Endothelial cell (in vitro differentiated cells): ENCODE measurements at regions not wholly inside any gene's neighbourhood (a gene's known extent, or its start where the extent isn't known, plus 50 kb on each side); places are given as distances from the start of the nearest gene placed in this dataset.

Experiments
- DNase-seq: peaks from one replicate; pipeline ENCODE4 v3.0.0; 2021; ENCODE audit warnings: low spot score
- H3K27ac Mint-ChIP-seq: one replicate; pipeline ENCODE4 v1.8.0; 2021; ENCODE audit warnings: mixed read lengths, inconsistent platforms; ENCODE audit not compliant: unreplicated experiment
- H3K27me3 Mint-ChIP-seq: one replicate; pipeline ENCODE4 v1.8.0; 2021; ENCODE audit warnings: mild to moderate bottlenecking, moderate library complexity, mixed read lengths, inconsistent platforms; ENCODE audit not compliant: unreplicated experiment
- H3K36me3 Mint-ChIP-seq: one replicate; pipeline ENCODE4 v1.8.0; 2021; ENCODE audit warnings: mild to moderate bottlenecking, low read depth, mixed read lengths, inconsistent platforms; ENCODE audit not compliant: unreplicated experiment
- H3K4me1 Mint-ChIP-seq: one replicate; pipeline ENCODE4 v1.8.0; 2021; ENCODE audit warnings: mild to moderate bottlenecking, mixed read lengths, inconsistent platforms; ENCODE audit not compliant: unreplicated experiment
- H3K4me3 Mint-ChIP-seq: one replicate; pipeline ENCODE4 v1.8.0; 2021; ENCODE audit warnings: mild to moderate bottlenecking, mixed read lengths, inconsistent platforms; ENCODE audit not compliant: unreplicated experiment
- H3K9me3 Mint-ChIP-seq: one replicate; pipeline ENCODE4 v1.8.0; 2021; ENCODE audit warnings: mixed read lengths, inconsistent platforms; ENCODE audit not compliant: unreplicated experiment
- TF ChIP-seq, protein P1 (sequence below): fragments of 200-600 bp; sonication (generic); IDR thresholded peaks from one replicate; pipeline ENCODE4 v1.5.0; 2021; ENCODE audit warnings: antibody characterized with exemption; ENCODE audit not compliant: unreplicated experiment

DNA sequence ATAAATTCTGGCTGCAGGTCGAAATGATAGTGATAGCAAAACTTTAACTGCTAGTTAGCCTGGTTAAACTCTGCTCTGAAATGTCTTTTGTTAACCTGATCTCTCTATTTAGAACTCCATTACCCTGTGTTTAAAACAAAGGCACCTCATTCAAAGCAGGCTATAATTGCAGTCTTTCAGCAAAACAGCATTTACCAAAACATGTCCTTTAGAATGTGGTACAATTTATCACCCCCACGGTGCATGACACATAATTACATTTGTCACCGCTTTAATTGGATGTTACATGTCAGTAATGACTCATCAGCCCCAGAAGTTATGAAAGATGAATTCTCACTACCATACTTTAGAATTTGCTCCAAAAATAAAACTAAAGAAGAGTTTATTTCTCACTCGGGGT is 295.4 kb downstream of the TOX3 start:
- Mint-ChIP-seq H3K4me1 (no peaks in the 10 kb centered on the region), H3K9me3 (no peaks in the 10 kb centered on the region), H3K27ac (no peak overlapping the region), H3K36me3 (no peaks in the 10 kb centered on the region), H3K4me3 (no peak overlapping the region), H3K27me3 (no peaks in the 10 kb centered on the region)
- DNase-seq, result no peak
- TF ChIP-seq, protein P1, sequence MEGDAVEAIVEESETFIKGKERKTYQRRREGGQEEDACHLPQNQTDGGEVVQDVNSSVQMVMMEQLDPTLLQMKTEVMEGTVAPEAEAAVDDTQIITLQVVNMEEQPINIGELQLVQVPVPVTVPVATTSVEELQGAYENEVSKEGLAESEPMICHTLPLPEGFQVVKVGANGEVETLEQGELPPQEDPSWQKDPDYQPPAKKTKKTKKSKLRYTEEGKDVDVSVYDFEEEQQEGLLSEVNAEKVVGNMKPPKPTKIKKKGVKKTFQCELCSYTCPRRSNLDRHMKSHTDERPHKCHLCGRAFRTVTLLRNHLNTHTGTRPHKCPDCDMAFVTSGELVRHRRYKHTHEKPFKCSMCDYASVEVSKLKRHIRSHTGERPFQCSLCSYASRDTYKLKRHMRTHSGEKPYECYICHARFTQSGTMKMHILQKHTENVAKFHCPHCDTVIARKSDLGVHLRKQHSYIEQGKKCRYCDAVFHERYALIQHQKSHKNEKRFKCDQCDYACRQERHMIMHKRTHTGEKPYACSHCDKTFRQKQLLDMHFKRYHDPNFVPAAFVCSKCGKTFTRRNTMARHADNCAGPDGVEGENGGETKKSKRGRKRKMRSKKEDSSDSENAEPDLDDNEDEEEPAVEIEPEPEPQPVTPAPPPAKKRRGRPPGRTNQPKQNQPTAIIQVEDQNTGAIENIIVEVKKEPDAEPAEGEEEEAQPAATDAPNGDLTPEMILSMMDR, result no peak

DNA sequence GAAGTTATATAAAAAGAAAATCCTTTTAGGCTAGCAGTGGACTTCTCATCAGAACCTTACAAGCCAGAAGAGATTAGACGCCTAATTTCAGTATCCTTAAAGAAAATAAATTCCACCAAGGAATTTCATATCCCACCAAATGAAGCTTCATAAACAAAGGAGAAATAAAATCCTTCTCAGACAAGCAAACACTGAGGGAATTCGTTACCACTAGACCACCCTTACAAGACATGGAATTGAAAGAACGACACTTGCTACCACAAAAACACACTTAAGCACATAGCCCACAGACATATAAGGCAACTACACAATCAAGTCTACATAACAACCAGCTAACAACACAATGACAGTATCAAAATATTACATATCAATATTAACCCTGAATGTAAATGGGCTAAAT is 299.2 kb downstream of the TOX3 start:
- no peaks in the 10 kb centered on the region for H3K4me1 Mint-ChIP-seq
- no peak overlapping the region for H3K4me3 Mint-ChIP-seq
- H3K27ac Mint-ChIP-seq, result no peak overlapping the region
- H3K27me3 Mint-ChIP-seq, result no peaks in the 10 kb centered on the region
- no peaks in the 10 kb centered on the region for H3K9me3 Mint-ChIP-seq
- TF ChIP-seq, protein P1, result no peak
- DNase-seq, result no peak
- H3K36me3 Mint-ChIP-seq, result no peaks in the 10 kb centered on the region

DNA sequence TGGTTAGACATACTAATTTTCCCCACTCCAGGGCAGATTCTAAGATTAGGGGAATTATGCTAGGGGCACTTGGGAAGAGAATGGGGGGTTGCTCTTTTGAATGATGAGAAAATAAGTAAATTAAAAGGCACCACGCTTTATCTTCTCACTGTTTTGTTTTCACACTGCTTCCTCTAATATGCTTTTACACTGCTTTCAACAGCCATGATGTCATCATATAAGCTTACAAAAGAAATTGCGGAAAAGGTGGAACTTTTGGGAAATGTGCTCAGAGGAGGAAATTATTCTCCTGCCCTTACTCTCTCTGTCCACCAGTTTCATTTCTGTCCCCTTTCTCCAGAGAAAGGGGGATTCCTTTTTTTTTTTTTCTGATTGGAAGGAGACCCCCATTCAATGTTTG is 308.2 kb downstream of the TOX3 start:
- Mint-ChIP-seq H3K9me3 (peaks cover 3% of the 10 kb centered on the region), H3K4me1 (no peaks in the 10 kb centered on the region), H3K27me3 (no peaks in the 10 kb centered on the region), H3K27ac (no peak overlapping the region), H3K36me3 (no peaks in the 10 kb centered on the region), H3K4me3 (no peak overlapping the region)
- TF ChIP-seq, protein P1, result no peak
- no peak for DNase-seq

DNA sequence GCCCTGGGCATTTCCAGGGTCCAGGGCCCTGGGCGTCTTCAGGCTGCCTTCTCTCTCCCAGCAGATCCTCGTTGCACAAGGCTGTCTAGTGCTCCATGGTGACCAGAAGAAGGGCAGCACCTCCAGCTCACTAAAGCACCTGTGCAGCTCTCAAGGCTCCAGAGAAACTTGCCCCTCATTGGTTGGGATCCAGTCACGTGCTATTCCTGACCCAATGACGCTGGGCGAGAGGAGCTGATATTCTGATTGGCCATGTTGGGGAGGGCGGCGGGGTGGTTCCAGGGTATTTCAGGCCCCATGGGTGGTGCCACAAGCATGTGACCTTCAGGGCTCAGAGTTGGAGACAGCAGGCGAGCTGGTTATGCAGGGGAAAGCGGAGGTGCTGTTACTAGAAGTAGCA is 309.1 kb downstream of the TOX3 start:
- Mint-ChIP-seq H3K4me3 (no peak overlapping the region), H3K4me1 (peaks cover 5% of the 10 kb centered on the region), H3K36me3 (no peaks in the 10 kb centered on the region), H3K27me3 (no peaks in the 10 kb centered on the region), H3K9me3 (peaks cover 3% of the 10 kb centered on the region), H3K27ac (no peak overlapping the region)
- TF ChIP-seq, protein P1, result no peak
- no peak for DNase-seq

DNA sequence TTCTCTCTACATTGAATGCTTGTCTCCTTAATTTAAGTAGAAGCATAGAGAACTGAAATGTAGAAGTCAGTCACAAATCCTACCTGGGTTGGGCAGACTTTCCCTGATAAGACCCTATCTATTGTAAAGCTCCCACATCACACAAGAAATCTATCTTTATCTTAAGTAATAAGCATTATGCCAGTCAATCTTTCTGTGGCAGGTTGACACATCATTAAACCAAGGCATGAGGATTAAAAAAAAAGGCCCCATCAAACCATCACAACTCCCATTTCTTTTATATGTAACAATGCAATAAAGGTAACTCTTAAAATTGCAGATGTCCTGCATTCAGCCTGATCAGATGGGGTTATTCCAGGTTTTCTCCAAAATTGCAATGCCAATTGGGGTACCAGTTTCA is 311.8 kb downstream of the TOX3 start:
- no peaks in the 10 kb centered on the region for H3K36me3 Mint-ChIP-seq
- H3K9me3 Mint-ChIP-seq, result no peaks in the 10 kb centered on the region
- no peak overlapping the region for H3K27ac Mint-ChIP-seq
- no peak overlapping the region for H3K4me3 Mint-ChIP-seq
- no peaks in the 10 kb centered on the region for H3K27me3 Mint-ChIP-seq
- TF ChIP-seq, protein P1, result no peak
- DNase-seq, result no peak
- H3K4me1 Mint-ChIP-seq, result peaks cover 5% of the 10 kb centered on the region
